Epithelial cell of esophagus (primary cell): ENCODE measurements at regions not wholly inside any gene's neighbourhood (a gene's known extent, or its start where the extent isn't known, plus 50 kb on each side); places are given as distances from the start of the nearest gene placed in this dataset.

Experiments
- DNase-seq: peaks from one replicate; pipeline ENCODE4 v3.0.0; 2010; ENCODE audit warnings: low read depth
- H3K4me3 ChIP-seq: 2 replicates; pipeline ENCODE4 v1.5.1; 2011; ENCODE audit warnings: mild to moderate bottlenecking, low read length, control low read depth
- TF ChIP-seq, protein P1 (sequence below): IDR thresholded peaks from 2 replicates; pipeline ENCODE4 v1.5.1; 2011; ENCODE audit warnings: low read depth, mild to moderate bottlenecking, low read length, control low read depth, inconsistent platforms; ENCODE audit not compliant: insufficient read depth; ENCODE audit errors: missing control alignments

- TF ChIP-seq, protein P1, sequence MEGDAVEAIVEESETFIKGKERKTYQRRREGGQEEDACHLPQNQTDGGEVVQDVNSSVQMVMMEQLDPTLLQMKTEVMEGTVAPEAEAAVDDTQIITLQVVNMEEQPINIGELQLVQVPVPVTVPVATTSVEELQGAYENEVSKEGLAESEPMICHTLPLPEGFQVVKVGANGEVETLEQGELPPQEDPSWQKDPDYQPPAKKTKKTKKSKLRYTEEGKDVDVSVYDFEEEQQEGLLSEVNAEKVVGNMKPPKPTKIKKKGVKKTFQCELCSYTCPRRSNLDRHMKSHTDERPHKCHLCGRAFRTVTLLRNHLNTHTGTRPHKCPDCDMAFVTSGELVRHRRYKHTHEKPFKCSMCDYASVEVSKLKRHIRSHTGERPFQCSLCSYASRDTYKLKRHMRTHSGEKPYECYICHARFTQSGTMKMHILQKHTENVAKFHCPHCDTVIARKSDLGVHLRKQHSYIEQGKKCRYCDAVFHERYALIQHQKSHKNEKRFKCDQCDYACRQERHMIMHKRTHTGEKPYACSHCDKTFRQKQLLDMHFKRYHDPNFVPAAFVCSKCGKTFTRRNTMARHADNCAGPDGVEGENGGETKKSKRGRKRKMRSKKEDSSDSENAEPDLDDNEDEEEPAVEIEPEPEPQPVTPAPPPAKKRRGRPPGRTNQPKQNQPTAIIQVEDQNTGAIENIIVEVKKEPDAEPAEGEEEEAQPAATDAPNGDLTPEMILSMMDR, result no peak
- no peak for DNase-seq
- H3K4me3 ChIP-seq, result no peak overlapping the region
Observed at GRCh38 chr1:194055536-194055935, 869.1 kb upstream of the B3GALT2 start.

GRCh38 chr1:194052514-194053338, 866.3 kb upstream of the B3GALT2 start:
- no peak overlapping the region for H3K4me3 ChIP-seq
- TF ChIP-seq, protein P1, result no peak
- no peak for DNase-seq

- H3K4me3 ChIP-seq, result no peak overlapping the region
- TF ChIP-seq, protein P1, result no peak
- DNase-seq, result no peak
Observed at GRCh38 chr1:194047921-194048320, 861.5 kb upstream of the B3GALT2 start.

- TF ChIP-seq, protein P1, result no peak
- DNase-seq, result no peak
- no peak overlapping the region for H3K4me3 ChIP-seq
Observed at GRCh38 chr1:194047206-194047605, 860.8 kb upstream of the B3GALT2 start.

DNA sequence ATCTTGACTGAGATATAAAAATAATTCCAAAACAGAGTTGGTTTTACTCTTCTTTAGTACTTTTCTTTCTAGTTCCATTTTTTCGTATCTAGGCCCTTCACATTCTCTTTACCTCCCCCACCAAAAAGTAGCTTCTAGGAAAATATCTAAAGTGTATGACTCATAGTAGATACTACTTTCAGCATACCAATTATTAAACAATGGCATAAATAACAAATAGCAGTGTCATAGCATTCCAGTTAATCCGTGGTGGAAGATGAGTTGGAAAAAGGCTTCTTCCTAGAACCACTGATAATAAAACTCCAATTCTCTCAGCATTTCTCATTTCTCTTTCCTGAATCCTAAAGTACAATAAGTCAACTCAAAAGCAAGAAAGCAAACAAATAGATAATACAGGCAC, 859.0 kb upstream of the B3GALT2 start:
- TF ChIP-seq, protein P1, result no peak
- no peak overlapping the region for H3K4me3 ChIP-seq
- DNase-seq, result peak; percentile 66

DNA sequence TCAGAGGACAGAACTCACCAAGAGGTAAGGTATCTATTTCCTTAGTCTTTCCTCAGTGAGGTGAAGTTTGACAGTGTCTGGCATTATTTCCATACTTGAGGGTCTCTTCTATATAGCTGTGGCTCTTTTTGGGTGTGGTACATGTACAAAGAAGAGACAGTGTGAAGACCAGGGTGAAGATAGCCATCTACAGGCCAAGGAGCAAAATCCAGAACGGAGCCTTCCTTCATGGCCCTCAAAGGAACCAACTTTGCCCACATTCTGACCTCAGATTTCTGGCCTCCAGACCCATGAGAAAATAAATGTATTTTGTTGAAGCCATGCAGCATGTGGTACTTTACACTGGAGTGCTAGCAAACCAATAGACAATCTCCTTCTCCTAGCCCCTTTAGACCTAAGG, 858.5 kb upstream of the B3GALT2 start:
- no peak overlapping the region for H3K4me3 ChIP-seq
- TF ChIP-seq, protein P1, result no peak
- no peak for DNase-seq
